ENCODE measurements at regions not wholly inside any gene's neighbourhood (a gene's known extent, or its start where the extent isn't known, plus 50 kb on each side); places are given as distances from the start of the nearest gene placed in this dataset.

- no peak for TF ChIP-seq SIN3A (IDR thresholded peaks at IDR 0.05; ENCODE audit: borderline replicate concordance, insufficient read depth, low read depth, low read length)
- TF ChIP-seq CTCF (IDR thresholded peaks at IDR 0.05), result no peak
- TF ChIP-seq POLR2AphosphoS5 (IDR thresholded peaks at IDR 0.05; ENCODE audit: low read depth, low read length), result no peak
- TF ChIP-seq REST (IDR thresholded peaks at IDR 0.05; ENCODE audit: insufficient read depth in 1 of 2, low read depth in 2 of 2, low read length in 1 of 2), result no peak
- POLR2A ChIA-PET, result no interaction called here
- intact Hi-C loops (cut with micrococcal nuclease; ENCODE audit: unreplicated experiment), result no loop called here
- Histone ChIP-seq H3K36me3 (ENCODE audit: control insufficient read depth, insufficient read depth, low read length) (no peaks in the 10 kb centered on the region), H3K4me1 (ENCODE audit: control insufficient read depth, insufficient read depth, low read length) (no peaks in the 10 kb centered on the region), H3K4me3 (ENCODE audit: low read depth in 2 of 2, low read length in 2 of 2) (no peak overlapping the region), H3K27ac (ENCODE audit: low read length) (no peak overlapping the region), H3K27me3 (ENCODE audit: control insufficient read depth, insufficient read depth, low read length) (no peaks in the 10 kb centered on the region), H3K9me3 (ENCODE audit: control insufficient read depth, insufficient read depth, low read depth, low read length) (no peaks in the 10 kb centered on the region)
- CTCF ChIA-PET, result no interaction called here
- DNase-seq (ENCODE audit: low read depth, low spot score), result no peak
- no peak for ATAC-seq
- no TSS peak for BruUV-seq (replicated peaks)
- in situ Hi-C loops (cut with HindIII; ENCODE audit: low pct_unique_long_range_greater_than_20kb, low sequenced_read_pairs), result no loop called here
Measured at GRCh38 chr18:76568731-76569130, 73.7 kb upstream of the ZNF516 start.

- DNase-seq (ENCODE audit: low read depth, low spot score) (no peak), ATAC-seq (no peak)
- Histone ChIP-seq H3K9me3 (ENCODE audit: control insufficient read depth, insufficient read depth, low read depth, low read length) (no peaks in the 10 kb centered on the region), H3K27me3 (ENCODE audit: control insufficient read depth, insufficient read depth, low read length) (no peaks in the 10 kb centered on the region), H3K4me3 (ENCODE audit: low read depth in 2 of 2, low read length in 2 of 2) (no peak overlapping the region), H3K36me3 (ENCODE audit: control insufficient read depth, insufficient read depth, low read length) (no peaks in the 10 kb centered on the region), H3K4me1 (ENCODE audit: control insufficient read depth, insufficient read depth, low read length) (no peaks in the 10 kb centered on the region), H3K27ac (ENCODE audit: low read length) (no peak overlapping the region)
- ChIA-PET POLR2A (no interaction called here), CTCF (no interaction called here)
- in situ Hi-C loops (cut with HindIII; ENCODE audit: low pct_unique_long_range_greater_than_20kb, low sequenced_read_pairs) (no loop called here), intact Hi-C loops (cut with micrococcal nuclease; ENCODE audit: unreplicated experiment) (no loop called here)
- no TSS peak for BruUV-seq (replicated peaks)
- TF ChIP-seq POLR2AphosphoS5 (IDR thresholded peaks at IDR 0.05; ENCODE audit: low read depth, low read length) (no peak), CTCF (IDR thresholded peaks at IDR 0.05) (no peak), REST (IDR thresholded peaks at IDR 0.05; ENCODE audit: insufficient read depth in 1 of 2, low read depth in 2 of 2, low read length in 1 of 2) (no peak), TCF7L2 (IDR thresholded peaks at IDR 0.05; ENCODE audit: low read depth, low read length) (no peak), SIN3A (IDR thresholded peaks at IDR 0.05; ENCODE audit: borderline replicate concordance, insufficient read depth, low read depth, low read length) (no peak)
Measured at GRCh38 chr18:76567835-76568445, 72.9 kb upstream of the ZNF516 start.
